B cell (primary cell): ENCODE measurements at regions not wholly inside any gene's neighbourhood (a gene's known extent, or its start where the extent isn't known, plus 50 kb on each side); places are given as distances from the start of the nearest gene placed in this dataset.
"Not testable (repeated sequence)": the region's sequence is repeated elsewhere in the genome, so short reads cannot be mapped to it uniquely, and the experiment has no call there.

Experiments
- CTCF ChIP-seq: fragments of 200-600 bp; IDR thresholded peaks from one replicate; pipeline ENCODE4 v1.8.0; 2022; ENCODE audit warnings: antibody characterized with exemption, mild to moderate bottlenecking
- EZH2 ChIP-seq: IDR thresholded peaks from 2 replicates; pipeline ENCODE4 v1.6.1; 2012; ENCODE audit warnings: borderline replicate concordance, low read depth, mild to moderate bottlenecking, moderate library complexity, low read length; ENCODE audit not compliant: insufficient read depth, poor library complexity, severe bottlenecking

- not testable (repeated sequence) for TF ChIP-seq CTCF, EZH2
Measured at GRCh38 chr6:23821141-23821540, 304.9 kb upstream of the NRSN1 start.
